Stimulated activated naive B cell treated with anti-CD40 and anti-IgM and Interleukin-4, amounts not matched to agents 10 μg/mL and 1 μg/mL and 100 μg/mL, for 72 hours (primary cell): ENCODE measurements at regions not wholly inside any gene's neighbourhood (a gene's known extent, or its start where the extent isn't known, plus 50 kb on each side); places are given as distances from the start of the nearest gene placed in this dataset.

Source experiments
- ATAC-seq, 2 donors: fragments of 150-1000 bp; cut with Tn5 transposase; replicated peaks; 2 replicates each; pipeline ENCODE4 v1.10.0; 2021; ENCODE audit warnings: moderate library complexity in 1 of 2
- DNase-seq: peaks from one replicate; pipeline ENCODE4 v3.0.0; 2021
- H3K27ac Mint-ChIP-seq: one replicate; pipeline ENCODE4 v1.8.0; 2022; ENCODE audit warnings: mild to moderate bottlenecking, mixed read lengths
- H3K27me3 Mint-ChIP-seq, 2 donors: one replicate each; pipeline ENCODE4 v1.8.0; 2022; ENCODE audit warnings: mixed read lengths in 2 of 2
- H3K36me3 Mint-ChIP-seq, 2 donors: one replicate each; pipeline ENCODE4 v1.8.0; 2022; ENCODE audit warnings: mixed read lengths in 2 of 2, mild to moderate bottlenecking in 1 of 2
- H3K4me1 Mint-ChIP-seq, 2 donors: one replicate each; pipeline ENCODE4 v1.8.0; 2022; ENCODE audit warnings: mixed read lengths in 2 of 2, mild to moderate bottlenecking in 1 of 2
- H3K4me3 Mint-ChIP-seq, 2 donors: one replicate each; pipeline ENCODE4 v1.8.0; 2022; ENCODE audit warnings: mild to moderate bottlenecking in 2 of 2, mixed read lengths in 2 of 2, moderate library complexity in 1 of 2
- H3K9me3 Mint-ChIP-seq, 2 donors: one replicate each; pipeline ENCODE4 v1.8.0; 2022; ENCODE audit warnings: mixed read lengths in 2 of 2, mild to moderate bottlenecking in 1 of 2

- no peak overlapping the region for H3K4me3 Mint-ChIP-seq
Observed at GRCh38 chr1:14511796-14512585, 86.5 kb upstream of the KAZN start.

GRCh38 chr1:14513111-14513510 is 85.4 kb upstream of the KAZN start:
- Mint-ChIP-seq H3K27me3 (peaks cover 6 to 25% of the 10 kb centered on the region in 2 donors), H3K4me3 (no peak overlapping the region), H3K36me3 (no peaks in the 10 kb centered on the region), H3K9me3 (no peaks in the 10 kb centered on the region), H3K27ac (no peak overlapping the region), H3K4me1 (peaks cover 0 to 2% of the 10 kb centered on the region in 2 donors)
- DNase-seq = no peak
- no peak for ATAC-seq

More at GRCh38 chr1:14511796-14512585, 86.5 kb upstream of the KAZN start:
- H3K9me3 Mint-ChIP-seq = no peaks in the 10 kb centered on the region
- no peak overlapping the region for H3K27ac Mint-ChIP-seq
- no peaks in the 10 kb centered on the region for H3K36me3 Mint-ChIP-seq
- ATAC-seq (no peak), DNase-seq (no peak)
- H3K27me3 Mint-ChIP-seq = peaks cover 2 to 20% of the 10 kb centered on the region in 2 donors
- H3K4me1 Mint-ChIP-seq = no peaks in the 10 kb centered on the region

GRCh38 chr1:14514739-14515138 is 83.7 kb upstream of the KAZN start:
- Mint-ChIP-seq H3K4me1 (peaks cover 0 to 2% of the 10 kb centered on the region in 2 donors), H3K27ac (no peak overlapping the region), H3K4me3 (no peak overlapping the region), H3K27me3 (peaks cover 12 to 31% of the 10 kb centered on the region in 2 donors), H3K36me3 (no peaks in the 10 kb centered on the region), H3K9me3 (no peaks in the 10 kb centered on the region)
- DNase-seq (no peak), ATAC-seq (no peak)

GRCh38 chr1:14516974-14517840 is 81.3 kb upstream of the KAZN start:
- Mint-ChIP-seq H3K36me3 (no peaks in the 10 kb centered on the region), H3K9me3 (no peaks in the 10 kb centered on the region), H3K27ac (no peak overlapping the region), H3K27me3 (peaks cover 24 to 25% of the 10 kb centered on the region in 2 donors), H3K4me1 (peaks cover 0 to 5% of the 10 kb centered on the region in 2 donors), H3K4me3 (no peak overlapping the region)
- ATAC-seq (peak in 1 of 2 donors; percentile 64), DNase-seq (no peak)

GRCh38 chr1:14517841-14518180 is 80.7 kb upstream of the KAZN start:
- H3K4me1 Mint-ChIP-seq = peaks cover 0 to 5% of the 10 kb centered on the region in 2 donors
- H3K9me3 Mint-ChIP-seq = no peaks in the 10 kb centered on the region
- H3K27me3 Mint-ChIP-seq = peaks cover 24 to 25% of the 10 kb centered on the region in 2 donors
- no peak for DNase-seq
- no peak overlapping the region for H3K27ac Mint-ChIP-seq
- H3K36me3 Mint-ChIP-seq = no peaks in the 10 kb centered on the region
- H3K4me3 Mint-ChIP-seq = no peak overlapping the region
- no peak for ATAC-seq

GRCh38 chr1:14519976-14520375 is 78.5 kb upstream of the KAZN start:
- H3K4me3 Mint-ChIP-seq = no peak overlapping the region
- H3K27me3 Mint-ChIP-seq = peaks cover 22 to 24% of the 10 kb centered on the region in 2 donors
- ATAC-seq (no peak), DNase-seq (no peak)
- H3K36me3 Mint-ChIP-seq = no peaks in the 10 kb centered on the region
- H3K27ac Mint-ChIP-seq = no peak overlapping the region
- no peaks in the 10 kb centered on the region for H3K9me3 Mint-ChIP-seq
- peaks cover 0 to 5% of the 10 kb centered on the region in 2 donors for H3K4me1 Mint-ChIP-seq

- peaks cover 0 to 5% of the 10 kb centered on the region in 2 donors for H3K4me1 Mint-ChIP-seq
- ATAC-seq (peak in 1 of 2 donors; percentile 25), DNase-seq (no peak)
- no peak overlapping the region for H3K27ac Mint-ChIP-seq
- H3K36me3 Mint-ChIP-seq = no peaks in the 10 kb centered on the region
- H3K27me3 Mint-ChIP-seq = peaks cover 19 to 24% of the 10 kb centered on the region in 2 donors
- H3K9me3 Mint-ChIP-seq = no peaks in the 10 kb centered on the region
- H3K4me3 Mint-ChIP-seq = no peak overlapping the region
Observed at GRCh38 chr1:14520514-14521163, 77.8 kb upstream of the KAZN start.

GRCh38 chr1:14521622-14522021 is 76.9 kb upstream of the KAZN start:
- Mint-ChIP-seq H3K4me1 (peaks cover 0 to 5% of the 10 kb centered on the region in 2 donors), H3K4me3 (no peak overlapping the region), H3K9me3 (no peaks in the 10 kb centered on the region), H3K27me3 (peaks cover 19 to 24% of the 10 kb centered on the region in 2 donors), H3K36me3 (no peaks in the 10 kb centered on the region), H3K27ac (no peak overlapping the region)
- DNase-seq (no peak), ATAC-seq (no peak)

GRCh38 chr1:14522077-14522925 is 76.2 kb upstream of the KAZN start:
- Mint-ChIP-seq H3K36me3 (no peaks in the 10 kb centered on the region), H3K4me3 (no peak overlapping the region), H3K4me1 (peaks cover 0 to 4% of the 10 kb centered on the region in 2 donors), H3K9me3 (no peaks in the 10 kb centered on the region), H3K27me3 (peaks cover 12 to 19% of the 10 kb centered on the region in 2 donors), H3K27ac (no peak overlapping the region)
- DNase-seq = no peak
- no peak for ATAC-seq

- Mint-ChIP-seq H3K4me3 (no peak overlapping the region), H3K27ac (no peak overlapping the region), H3K36me3 (no peaks in the 10 kb centered on the region), H3K27me3 (peaks cover 9 to 18% of the 10 kb centered on the region in 2 donors), H3K9me3 (no peaks in the 10 kb centered on the region), H3K4me1 (peaks cover 0 to 3% of the 10 kb centered on the region in 2 donors)
- ATAC-seq = no peak
- no peak for DNase-seq
Observed at GRCh38 chr1:14522926-14523241, 75.6 kb upstream of the KAZN start.

GRCh38 chr1:14524826-14525636 is 73.5 kb upstream of the KAZN start:
- Mint-ChIP-seq H3K4me3 (no peak overlapping the region), H3K27ac (no peak overlapping the region), H3K9me3 (peaks cover 0 to 3% of the 10 kb centered on the region in 2 donors), H3K27me3 (peaks cover 8 to 17% of the 10 kb centered on the region in 2 donors), H3K36me3 (no peaks in the 10 kb centered on the region), H3K4me1 (peaks cover 0 to 3% of the 10 kb centered on the region in 2 donors)
- DNase-seq = no peak
- no peak for ATAC-seq

- Mint-ChIP-seq H3K36me3 (no peaks in the 10 kb centered on the region), H3K27ac (no peak overlapping the region), H3K4me1 (no peaks in the 10 kb centered on the region), H3K27me3 (peaks cover 4 to 8% of the 10 kb centered on the region in 2 donors), H3K9me3 (peaks cover 0 to 5% of the 10 kb centered on the region in 2 donors), H3K4me3 (no peak overlapping the region)
- DNase-seq = no peak
- no peak for ATAC-seq
Observed at GRCh38 chr1:14529475-14529874, 69.0 kb upstream of the KAZN start.

- Mint-ChIP-seq H3K27me3 (peaks cover 18 to 27% of the 10 kb centered on the region in 2 donors), H3K36me3 (no peaks in the 10 kb centered on the region), H3K4me1 (no peaks in the 10 kb centered on the region), H3K4me3 (no peak overlapping the region), H3K9me3 (peaks cover 0 to 5% of the 10 kb centered on the region in 2 donors), H3K27ac (no peak overlapping the region)
- DNase-seq (no peak), ATAC-seq (no peak)
Observed at GRCh38 chr1:14531519-14531918, 67.0 kb upstream of the KAZN start.
